ENCODE measurements at regions not wholly inside any gene's neighbourhood (a gene's known extent, or its start where the extent isn't known, plus 50 kb on each side); places are given as distances from the start of the nearest gene placed in this dataset.

GRCh38 chr18:60585670-60586069 is 213.1 kb upstream of the MC4R start (continued):
- TF ChIP-seq TBP (IDR thresholded peaks at IDR 0.05; ENCODE audit: low read depth, low read length), result no peak
- no peak for TF ChIP-seq SIRT6 (IDR thresholded peaks at IDR 0.05; ENCODE audit: low read length)
- no peak for TF ChIP-seq CHD2 (IDR thresholded peaks at IDR 0.05; ENCODE audit: low read length)
- no peak for TF ChIP-seq NRF1 (IDR thresholded peaks at IDR 0.05; ENCODE audit: low read depth, low read length)
- no peak for TF ChIP-seq SIN3A (conservative IDR thresholded peaks at IDR 0.05 in 1 of 2, IDR thresholded peaks at IDR 0.05 in 1 of 2; ENCODE audit: low read depth in 1 of 2, low read length in 2 of 2)

Data from H1 (cell line).